WTC11 (cell line): ENCODE measurements at regions not wholly inside any gene's neighbourhood (a gene's known extent, or its start where the extent isn't known, plus 50 kb on each side); places are given as distances from the start of the nearest gene placed in this dataset.

Experiments
- AR ChIP-seq: fragments of 250-450 bp; sonication (Bioruptor Pico); IDR thresholded peaks from 2 replicates; pipeline ENCODE4 v1.9.0; 2021; ENCODE audit warnings: mild to moderate bottlenecking
- JUN ChIP-seq: sonication (generic); formaldehyde crosslinking; IDR thresholded peaks from 2 replicates; pipeline ENCODE4 v1.8.0; 2023; ENCODE audit warnings: mild to moderate bottlenecking, missing genetic modification reagents
- TF ChIP-seq, protein P1 (sequence below): sonication (generic); formaldehyde crosslinking; conservative IDR thresholded peaks from 2 replicates; pipeline ENCODE4 v1.8.1; 2022; ENCODE audit warnings: mild to moderate bottlenecking, missing genetic modification reagents
- TF ChIP-seq, protein P2 (sequence below): fragments of 200-600 bp; IDR thresholded peaks from 2 replicates; pipeline ENCODE4 v1.8.0; 2022; ENCODE audit warnings: antibody characterized with exemption

- TF ChIP-seq JUN (CRISPR knock-in tag) (no peak), AR (CRISPR knock-in tag) (no peak)
- TF ChIP-seq, protein P1, sequence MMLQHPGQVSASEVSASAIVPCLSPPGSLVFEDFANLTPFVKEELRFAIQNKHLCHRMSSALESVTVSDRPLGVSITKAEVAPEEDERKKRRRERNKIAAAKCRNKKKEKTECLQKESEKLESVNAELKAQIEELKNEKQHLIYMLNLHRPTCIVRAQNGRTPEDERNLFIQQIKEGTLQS (CRISPR knock-in tag), result no peak
- TF ChIP-seq, protein P2, sequence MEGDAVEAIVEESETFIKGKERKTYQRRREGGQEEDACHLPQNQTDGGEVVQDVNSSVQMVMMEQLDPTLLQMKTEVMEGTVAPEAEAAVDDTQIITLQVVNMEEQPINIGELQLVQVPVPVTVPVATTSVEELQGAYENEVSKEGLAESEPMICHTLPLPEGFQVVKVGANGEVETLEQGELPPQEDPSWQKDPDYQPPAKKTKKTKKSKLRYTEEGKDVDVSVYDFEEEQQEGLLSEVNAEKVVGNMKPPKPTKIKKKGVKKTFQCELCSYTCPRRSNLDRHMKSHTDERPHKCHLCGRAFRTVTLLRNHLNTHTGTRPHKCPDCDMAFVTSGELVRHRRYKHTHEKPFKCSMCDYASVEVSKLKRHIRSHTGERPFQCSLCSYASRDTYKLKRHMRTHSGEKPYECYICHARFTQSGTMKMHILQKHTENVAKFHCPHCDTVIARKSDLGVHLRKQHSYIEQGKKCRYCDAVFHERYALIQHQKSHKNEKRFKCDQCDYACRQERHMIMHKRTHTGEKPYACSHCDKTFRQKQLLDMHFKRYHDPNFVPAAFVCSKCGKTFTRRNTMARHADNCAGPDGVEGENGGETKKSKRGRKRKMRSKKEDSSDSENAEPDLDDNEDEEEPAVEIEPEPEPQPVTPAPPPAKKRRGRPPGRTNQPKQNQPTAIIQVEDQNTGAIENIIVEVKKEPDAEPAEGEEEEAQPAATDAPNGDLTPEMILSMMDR, result no peak
These were observed 799.3 kb upstream of the MAP3K7 start for GRCh38 chr6:91386204-91386603.
